Bronchial epithelial cell (primary cell): ENCODE measurements at regions not wholly inside any gene's neighbourhood (a gene's known extent, or its start where the extent isn't known, plus 50 kb on each side); places are given as distances from the start of the nearest gene placed in this dataset.

Source experiments
- DNase-seq: peaks from one replicate; pipeline ENCODE4 v3.0.0-alpha.2; 2010; ENCODE audit warnings: low read depth
- FAIRE-seq: peaks from 2 replicates; lab custom pipeline; 2011; peaks lifted over from hg19 to GRCh38; lab: Jason Lieb, UNC
- H3K27me3 ChIP-seq: 2 replicates; pipeline ENCODE4 v1.5.1; 2011; ENCODE audit warnings: low read length; ENCODE audit not compliant: control insufficient read depth, insufficient read depth
- H3K36me3 ChIP-seq: 2 replicates; pipeline ENCODE4 v1.5.1; 2011; ENCODE audit warnings: low read length; ENCODE audit not compliant: control insufficient read depth, insufficient read depth
- H3K4me3 ChIP-seq: 2 replicates; pipeline ENCODE4 v1.5.1; 2011; ENCODE audit warnings: mild to moderate bottlenecking, low read depth, low read length, control low read depth
- CTCF ChIP-seq: IDR thresholded peaks from 2 replicates; pipeline ENCODE4 v1.5.1; 2011; ENCODE audit warnings: mild to moderate bottlenecking, moderate library complexity, low read length, control low read depth, inconsistent platforms; ENCODE audit not compliant: insufficient read depth, severe bottlenecking

- TF ChIP-seq CTCF, result no peak
- Histone ChIP-seq H3K27me3 (no peaks in the 10 kb centered on the region), H3K36me3 (no peaks in the 10 kb centered on the region), H3K4me3 (no peak overlapping the region)
- no peak for DNase-seq
- no peak for FAIRE-seq
Measured at GRCh38 chr2:123370186-123370585, 654.9 kb upstream of the CNTNAP5 start.

- TF ChIP-seq CTCF, result no peak
- no peak for DNase-seq
- Histone ChIP-seq H3K36me3 (no peaks in the 10 kb centered on the region), H3K27me3 (no peaks in the 10 kb centered on the region), H3K4me3 (no peak overlapping the region)
- FAIRE-seq, result no peak
Measured at GRCh38 chr2:123371535-123371934, 653.6 kb upstream of the CNTNAP5 start.

GRCh38 chr2:123380370-123380935 is 644.6 kb upstream of the CNTNAP5 start:
- FAIRE-seq (no peak), DNase-seq (no peak)
- TF ChIP-seq CTCF, result no peak

GRCh38 chr2:123415678-123416077 is 609.4 kb upstream of the CNTNAP5 start:
- H3K4me3 ChIP-seq, result no peak overlapping the region
- DNase-seq, result no peak
- no peaks in the 10 kb centered on the region for H3K27me3 ChIP-seq
- no peak for FAIRE-seq
- no peaks in the 10 kb centered on the region for H3K36me3 ChIP-seq
- no peak for TF ChIP-seq CTCF

More at GRCh38 chr2:123380370-123380935, 644.6 kb upstream of the CNTNAP5 start:
- no peak overlapping the region for H3K4me3 ChIP-seq
- H3K36me3 ChIP-seq, result no peaks in the 10 kb centered on the region
- no peaks in the 10 kb centered on the region for H3K27me3 ChIP-seq

GRCh38 chr2:123419976-123420375 is 605.1 kb upstream of the CNTNAP5 start:
- no peak for TF ChIP-seq CTCF
- DNase-seq, result no peak
- FAIRE-seq, result no peak

More at GRCh38 chr2:123419976-123420375, 605.1 kb upstream of the CNTNAP5 start:
- H3K4me3 ChIP-seq, result no peak overlapping the region
- no peaks in the 10 kb centered on the region for H3K27me3 ChIP-seq
- no peaks in the 10 kb centered on the region for H3K36me3 ChIP-seq
